Esophagus mucosa (tissue), 1 donor: ENCODE measurements at regions not wholly inside any gene's neighbourhood (a gene's known extent, or its start where the extent isn't known, plus 50 kb on each side); places are given as distances from the start of the nearest gene placed in this dataset.

Experiments
- ATAC-seq: fragments of 200-7000 bp; cut with Tn5 transposase; one replicate; pipeline ENCODE4 v1.9.1; 2020
- donor health status: DM: yes; HTN: yes; CAD: no.

- no peak for ATAC-seq
These were observed 76.1 kb upstream of the HDAC9 start for GRCh38 chr7:18419456-18419855.

- no peak for ATAC-seq
These were observed 75.4 kb upstream of the HDAC9 start for GRCh38 chr7:18420108-18420507.

GRCh38 chr7:18420748-18421147 lies 74.8 kb upstream of the HDAC9 start:
- ATAC-seq: peak; percentile 71

- ATAC-seq: peak; percentile 50
These were observed 74.1 kb upstream of the HDAC9 start for GRCh38 chr7:18421297-18422002.

GRCh38 chr7:18425227-18425626 lies 70.3 kb upstream of the HDAC9 start:
- ATAC-seq: no peak

GRCh38 chr7:18425838-18426445 lies 69.6 kb upstream of the HDAC9 start:
- no peak for ATAC-seq

GRCh38 chr7:18426564-18427226 lies 68.9 kb upstream of the HDAC9 start:
- no peak for ATAC-seq

GRCh38 chr7:18429547-18429946 lies 66.0 kb upstream of the HDAC9 start:
- no peak for ATAC-seq

- no peak for ATAC-seq
These were observed 64.7 kb upstream of the HDAC9 start for GRCh38 chr7:18430810-18431209.

- ATAC-seq: no peak
These were observed 61.4 kb upstream of the HDAC9 start for GRCh38 chr7:18434171-18434570.

GRCh38 chr7:18437101-18437500 lies 58.4 kb upstream of the HDAC9 start:
- no peak for ATAC-seq

GRCh38 chr7:18440934-18441333 lies 54.6 kb upstream of the HDAC9 start:
- ATAC-seq: no peak

- ATAC-seq: no peak
These were observed 50.7 kb upstream of the HDAC9 start for GRCh38 chr7:18444826-18445225.

- no peak for ATAC-seq
These were observed 50.1 kb upstream of the HDAC9 start for GRCh38 chr7:18445483-18445882.
